ENCODE measurements at regions not wholly inside any gene's neighbourhood (a gene's known extent, or its start where the extent isn't known, plus 50 kb on each side); places are given as distances from the start of the nearest gene placed in this dataset.

- Histone ChIP-seq H3K4me2 (ENCODE audit: insufficient read depth, low read length) (no peak overlapping the region), H4K20me1 (replicated peaks; ENCODE audit: control insufficient read depth, extremely low read depth, insufficient read depth, low read length) (no peaks in the 10 kb centered on the region), H3K9me1 (replicated peaks; ENCODE audit: control insufficient read depth, extremely low read depth, insufficient read depth, low read length) (no peaks in the 10 kb centered on the region), H3K4me3 (replicated peaks in 1 of 3; ENCODE audit: insufficient read depth in 1 of 3, low read depth in 1 of 3, low read length in 3 of 3) (no peak overlapping the region), H3K4me1 (ENCODE audit: control insufficient read depth, extremely low read depth, insufficient read depth, low read length) (no peaks in the 10 kb centered on the region), H3K36me3 (ENCODE audit: control insufficient read depth in 2 of 2, extremely low read depth in 1 of 2, insufficient read depth in 2 of 2, low read length in 2 of 2) (no peaks in the 10 kb centered on the region), H3K9me3 (replicated peaks; ENCODE audit: control insufficient read depth, insufficient read depth, low read length) (no peaks in the 10 kb centered on the region), H3K27me3 (ENCODE audit: control insufficient read depth in 2 of 2, insufficient read depth in 2 of 2, low read length in 2 of 2) (peaks cover 0 to 5% of the 10 kb centered on the region in 2 experiments), H3K79me2 (ENCODE audit: control insufficient read depth, insufficient read depth, low read length) (no peaks in the 10 kb centered on the region), H2AFZ (ENCODE audit: low read depth, low read length) (no peak overlapping the region), H3K27ac (ENCODE audit: insufficient read depth, low read depth, low read length) (no peak overlapping the region), H3K9ac (replicated peaks; ENCODE audit: extremely low read depth, insufficient read depth, low read length) (no peak overlapping the region)
- no peak for DNase-seq (ENCODE audit: low read depth, low spot score)
- intact Hi-C loops (cut with micrococcal nuclease), result no loop called here
- ChIA-PET CTCF (interaction anchor here (0.6 to 1.4 kb wide), 3 partner anchors 9 to 56 kb away, joined by 3 read pairs; no protein-coding TSS in a partner anchor), POLR2A (no interaction called here)
- FAIRE-seq, result no peak
- BruUV-seq (replicated peaks), result no TSS peak
- TF ChIP-seq POLR2A (IDR thresholded peaks at IDR 0.05; ENCODE audit: low read depth, low read length) (no peak), POLR2AphosphoS5 (IDR thresholded peaks at IDR 0.05; ENCODE audit: insufficient read depth, low read depth, low read length) (no peak), FOS (IDR thresholded peaks at IDR 0.05; ENCODE audit: borderline replicate concordance, insufficient read depth, low read length) (no peak), JUN (IDR thresholded peaks at IDR 0.05; ENCODE audit: borderline replicate concordance, insufficient read depth, insufficient read length, low read depth) (no peak), GATA2 (IDR thresholded peaks at IDR 0.05; ENCODE audit: insufficient read depth, insufficient read length, low read depth, low read length) (no peak), MAX (IDR thresholded peaks at IDR 0.05; ENCODE audit: insufficient read depth, insufficient read length) (no peak), EZH2 (IDR thresholded peaks at IDR 0.05; ENCODE audit: borderline replicate concordance, low read depth, low read length, severe bottlenecking) (no peak)
- TF ChIP-seq, protein P1, sequence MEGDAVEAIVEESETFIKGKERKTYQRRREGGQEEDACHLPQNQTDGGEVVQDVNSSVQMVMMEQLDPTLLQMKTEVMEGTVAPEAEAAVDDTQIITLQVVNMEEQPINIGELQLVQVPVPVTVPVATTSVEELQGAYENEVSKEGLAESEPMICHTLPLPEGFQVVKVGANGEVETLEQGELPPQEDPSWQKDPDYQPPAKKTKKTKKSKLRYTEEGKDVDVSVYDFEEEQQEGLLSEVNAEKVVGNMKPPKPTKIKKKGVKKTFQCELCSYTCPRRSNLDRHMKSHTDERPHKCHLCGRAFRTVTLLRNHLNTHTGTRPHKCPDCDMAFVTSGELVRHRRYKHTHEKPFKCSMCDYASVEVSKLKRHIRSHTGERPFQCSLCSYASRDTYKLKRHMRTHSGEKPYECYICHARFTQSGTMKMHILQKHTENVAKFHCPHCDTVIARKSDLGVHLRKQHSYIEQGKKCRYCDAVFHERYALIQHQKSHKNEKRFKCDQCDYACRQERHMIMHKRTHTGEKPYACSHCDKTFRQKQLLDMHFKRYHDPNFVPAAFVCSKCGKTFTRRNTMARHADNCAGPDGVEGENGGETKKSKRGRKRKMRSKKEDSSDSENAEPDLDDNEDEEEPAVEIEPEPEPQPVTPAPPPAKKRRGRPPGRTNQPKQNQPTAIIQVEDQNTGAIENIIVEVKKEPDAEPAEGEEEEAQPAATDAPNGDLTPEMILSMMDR (IDR thresholded peaks at IDR 0.05; ENCODE audit: extremely low read depth in 1 of 2, insufficient read depth in 1 of 2, low read depth in 1 of 2, low read length in 2 of 2), result no peak
- dilution Hi-C loops (cut with MboI; ENCODE audit: extremely low pct_ligation_motif_present, low sequenced_read_pairs), result no loop called here
These were observed 131.5 kb downstream of the QDPR start for GRCh38 chr4:17380347-17380746.
